ENCODE measurements at regions not wholly inside any gene's neighbourhood (a gene's known extent, or its start where the extent isn't known, plus 50 kb on each side); places are given as distances from the start of the nearest gene placed in this dataset.

- DNase-seq (ENCODE audit: low spot score): peak; percentile 55
These were observed 169.3 kb downstream of the TTLL2 start for GRCh38 chr6:167493976-167494697.

DNA sequence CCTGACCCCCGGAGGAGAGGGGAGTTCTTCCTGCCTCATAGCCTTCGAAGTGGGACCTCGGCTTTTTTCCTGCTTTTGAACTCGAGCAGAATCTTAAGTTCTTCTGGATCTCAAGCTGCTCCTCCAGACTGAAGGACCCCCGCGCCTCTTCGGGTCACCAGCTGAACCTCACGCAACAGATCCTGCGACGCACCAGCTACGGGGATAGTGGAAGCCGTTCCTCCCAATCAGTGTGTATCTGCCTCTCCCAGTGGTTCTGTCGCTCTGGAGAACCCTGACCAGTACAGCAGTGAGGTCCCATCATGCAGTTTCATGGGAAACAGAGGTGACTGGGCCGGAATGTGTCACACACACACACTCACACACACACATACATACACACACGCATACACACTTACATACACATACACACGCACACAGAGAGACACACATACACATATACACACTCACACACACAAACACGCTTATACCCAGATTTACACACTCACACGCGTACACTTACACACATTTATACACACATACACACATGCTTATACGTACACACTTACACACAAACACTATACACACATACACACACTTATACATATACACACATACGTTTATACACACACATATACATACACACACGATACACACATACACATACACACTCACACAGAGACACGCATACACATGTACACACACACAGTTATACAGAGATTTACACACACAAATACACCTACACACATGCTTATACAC lies 170.0 kb downstream of the TTLL2 start:
- no peak for DNase-seq (ENCODE audit: low spot score)

DNA sequence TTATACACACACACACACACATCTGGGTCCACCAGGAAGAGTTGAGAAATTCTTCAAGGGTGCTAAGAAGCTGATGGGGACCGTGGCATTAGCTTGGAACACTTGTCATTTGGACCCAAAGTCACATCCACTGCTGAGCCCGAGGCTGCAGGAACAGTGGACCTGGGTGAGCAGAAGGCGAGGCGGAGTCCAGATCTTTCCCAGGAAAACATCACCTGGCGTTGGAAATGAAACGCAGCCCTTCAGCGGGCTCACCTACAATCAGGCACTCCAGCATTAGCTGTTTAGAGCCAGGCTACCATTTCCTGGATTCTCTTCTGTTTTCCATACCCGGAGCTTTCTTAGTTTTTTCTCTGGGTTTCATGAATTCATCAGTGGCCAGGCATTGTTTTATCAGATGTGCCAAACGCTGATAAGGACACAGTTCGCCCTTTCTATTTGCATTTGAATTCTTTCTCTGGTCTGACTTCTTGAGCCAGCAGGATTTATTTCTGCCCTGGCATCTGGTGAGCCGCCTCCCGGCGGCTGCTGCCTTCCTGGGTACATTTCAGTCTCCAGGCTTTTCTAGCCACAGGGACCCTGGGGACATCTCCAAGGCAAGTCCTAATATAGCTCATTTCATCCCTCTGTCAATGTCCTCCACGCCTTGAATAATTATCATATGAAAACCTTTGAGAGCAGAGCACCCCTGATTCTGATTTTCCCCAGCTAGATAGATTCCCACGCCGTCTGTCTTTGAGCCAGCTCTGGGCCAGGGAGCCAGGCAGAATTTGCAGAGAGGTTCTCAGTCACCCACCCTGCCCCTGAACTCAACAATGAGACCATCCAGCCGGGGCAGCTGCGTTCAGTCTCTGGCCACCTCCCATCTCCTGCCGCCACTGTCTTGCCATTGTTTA lies 170.9 kb downstream of the TTLL2 start:
- no peak for DNase-seq (ENCODE audit: low spot score)

DNA sequence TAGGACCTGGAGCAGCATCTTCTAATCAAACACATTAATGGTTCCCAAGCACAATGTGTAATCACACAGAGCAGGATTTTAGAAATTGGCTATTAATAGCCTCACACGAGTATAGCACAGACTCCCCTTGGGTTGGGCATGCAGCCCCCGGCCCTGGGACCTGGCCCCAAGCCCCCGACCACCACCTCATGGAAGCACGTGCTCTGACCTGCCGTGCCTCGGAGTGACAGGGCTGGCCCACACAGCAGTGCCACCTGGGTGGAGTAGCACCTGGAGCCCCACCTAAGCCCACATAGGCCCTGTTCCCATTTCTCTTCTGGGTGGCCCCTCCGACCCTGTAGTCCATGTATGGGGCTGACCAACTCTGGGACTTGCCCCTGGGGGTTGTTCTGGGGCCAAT lies 171.8 kb downstream of the TTLL2 start:
- DNase-seq (ENCODE audit: low spot score): no peak

GRCh38 chr6:167497428-167498056 lies 172.7 kb downstream of the TTLL2 start:
- DNase-seq (ENCODE audit: low spot score): no peak

DNA sequence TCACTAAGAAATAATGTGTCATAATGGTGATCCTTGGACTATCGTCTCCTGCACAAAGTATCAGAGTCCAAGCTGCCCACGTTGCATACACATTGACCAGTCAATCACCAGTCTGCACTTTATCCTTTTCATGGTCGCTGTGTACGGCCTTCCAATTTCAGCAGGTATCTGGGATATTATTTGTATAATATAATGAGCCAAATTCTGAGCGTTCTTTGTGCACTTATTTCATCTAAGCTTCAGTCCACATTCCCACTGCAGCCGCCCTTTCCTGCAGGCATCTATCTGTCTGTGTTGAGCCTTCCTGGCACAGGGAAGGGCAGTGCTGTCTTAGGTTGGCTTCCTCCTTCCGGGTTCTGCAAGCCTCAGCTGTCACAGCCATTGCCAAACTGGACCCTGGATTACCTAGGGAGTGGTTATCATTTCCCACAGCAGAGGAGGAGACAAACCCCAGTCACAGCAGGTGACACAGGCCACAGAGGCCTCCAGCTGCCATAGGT lies 174.3 kb downstream of the TTLL2 start:
- DNase-seq (ENCODE audit: low spot score): peak; percentile 58

GRCh38 chr6:167500961-167501360 lies 176.1 kb downstream of the TTLL2 start:
- DNase-seq (ENCODE audit: low spot score): no peak

DNA sequence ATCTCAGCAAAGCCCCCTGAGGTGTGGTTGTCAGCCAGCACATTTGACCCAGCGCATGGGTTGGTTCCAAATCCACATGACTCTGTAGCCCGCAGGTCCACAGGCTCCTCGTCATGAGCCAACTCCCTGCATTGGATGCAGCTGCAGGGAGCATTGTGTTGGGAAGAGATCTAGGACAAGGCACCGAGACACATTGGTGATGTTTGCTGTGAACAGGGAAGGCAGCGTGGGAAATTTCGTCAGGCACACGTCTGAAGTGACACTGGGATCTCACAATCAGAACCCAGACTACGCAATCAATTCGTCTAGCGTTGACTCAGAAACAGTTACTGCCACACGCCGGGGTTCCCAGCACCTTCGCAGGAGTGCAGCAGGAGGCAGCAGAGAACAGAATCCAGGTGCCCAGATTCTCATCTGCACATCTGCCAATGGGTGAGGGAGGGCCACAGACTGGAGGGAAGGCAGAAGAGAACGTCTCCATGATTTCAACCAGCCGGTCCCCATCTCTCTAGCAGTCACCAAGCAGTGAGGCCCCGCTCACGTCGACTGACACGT lies 177.0 kb downstream of the TTLL2 start:
- peak; percentile 69 for DNase-seq (ENCODE audit: low spot score)

GRCh38 chr6:167502471-167502870 lies 177.6 kb downstream of the TTLL2 start:
- no peak for DNase-seq (ENCODE audit: low spot score)

DNA sequence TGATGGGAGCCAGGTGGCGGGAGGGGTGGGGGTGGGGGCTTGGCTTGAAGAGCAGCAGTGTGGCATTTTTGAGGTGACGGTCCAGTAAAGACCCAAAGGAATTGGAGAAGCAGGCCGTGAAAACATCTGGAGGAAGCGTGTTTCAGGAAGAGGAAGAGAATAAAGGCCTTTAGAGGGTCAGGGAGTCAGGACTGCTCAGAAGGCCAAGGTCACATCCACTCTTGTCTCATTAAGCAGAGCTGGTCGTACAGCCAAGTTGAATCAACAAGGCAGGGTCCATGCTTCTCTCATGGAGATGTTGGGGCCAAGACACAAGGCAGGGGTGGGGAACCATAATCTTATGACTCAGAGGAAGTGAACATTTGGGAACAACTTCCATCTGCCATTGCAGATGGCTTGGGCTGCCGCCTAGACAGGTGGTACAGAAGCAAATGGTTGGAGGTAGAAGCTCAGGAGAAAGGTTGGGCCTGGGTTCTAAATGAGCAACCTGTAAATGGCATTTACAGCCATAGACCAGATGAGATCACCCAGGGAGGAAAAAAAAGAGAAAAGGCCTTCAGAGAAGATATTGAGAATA lies 179.6 kb downstream of the TTLL2 start:
- DNase-seq (ENCODE audit: low spot score): no peak

DNA sequence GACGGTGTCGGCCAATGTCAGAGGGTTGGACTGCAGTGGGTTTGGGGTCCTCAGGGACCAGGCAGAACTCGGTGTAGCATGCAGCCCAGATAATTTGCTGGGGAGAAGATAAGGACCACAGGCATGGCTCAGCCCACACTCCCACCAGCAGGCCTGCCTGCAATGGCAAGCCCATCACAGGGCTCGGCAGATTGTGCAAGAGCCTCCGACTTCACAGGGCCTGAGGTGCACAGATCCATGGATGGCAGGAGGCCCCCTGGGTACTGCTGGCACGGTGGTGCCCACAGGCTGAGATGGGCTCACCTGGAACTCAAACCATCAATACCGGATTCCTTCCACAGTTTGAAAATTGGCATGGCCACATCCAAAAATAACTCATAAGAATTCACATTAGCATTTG lies 180.3 kb downstream of the TTLL2 start:
- no peak for DNase-seq (ENCODE audit: low spot score)

GRCh38 chr6:167505782-167506181 lies 180.9 kb downstream of the TTLL2 start:
- DNase-seq (ENCODE audit: low spot score): no peak

- DNase-seq (ENCODE audit: low spot score): peak; percentile 54
These were observed 181.8 kb downstream of the TTLL2 start for GRCh38 chr6:167506443-167507301.

DNA sequence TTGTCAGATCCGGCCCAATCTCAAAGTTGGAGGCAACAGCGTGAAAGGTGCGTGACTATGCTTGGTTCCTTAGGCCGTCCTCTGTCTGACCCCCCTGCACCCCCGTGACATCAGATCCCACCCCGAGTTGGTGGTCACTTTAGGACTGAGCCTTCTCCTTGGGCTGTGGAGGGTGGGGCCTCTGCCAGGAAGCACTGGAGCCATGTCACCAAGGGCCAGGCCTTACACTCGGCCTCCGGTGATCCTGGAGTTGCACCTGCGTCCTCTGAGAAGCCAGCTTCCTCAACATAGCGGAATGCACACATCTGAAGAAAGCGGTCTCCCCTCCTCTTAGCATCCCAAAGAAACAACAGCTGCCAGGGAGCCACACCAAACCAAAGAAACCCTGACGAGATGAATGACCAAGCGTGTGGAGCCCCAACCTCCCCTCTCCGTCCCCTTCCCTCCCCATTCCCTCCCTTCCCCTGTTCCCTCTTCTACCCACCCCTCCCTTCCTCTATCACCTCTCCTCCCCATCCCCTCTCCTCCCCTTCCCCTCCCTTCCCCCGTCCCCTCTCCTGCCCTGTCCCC lies 182.6 kb downstream of the TTLL2 start:
- DNase-seq (ENCODE audit: low spot score): no peak

GRCh38 chr6:167508919-167509852 lies 184.3 kb downstream of the TTLL2 start:
- no peak for DNase-seq (ENCODE audit: low spot score)

- no peak for DNase-seq (ENCODE audit: low spot score)
These were observed 185.0 kb downstream of the TTLL2 start for GRCh38 chr6:167509853-167510220.

DNA sequence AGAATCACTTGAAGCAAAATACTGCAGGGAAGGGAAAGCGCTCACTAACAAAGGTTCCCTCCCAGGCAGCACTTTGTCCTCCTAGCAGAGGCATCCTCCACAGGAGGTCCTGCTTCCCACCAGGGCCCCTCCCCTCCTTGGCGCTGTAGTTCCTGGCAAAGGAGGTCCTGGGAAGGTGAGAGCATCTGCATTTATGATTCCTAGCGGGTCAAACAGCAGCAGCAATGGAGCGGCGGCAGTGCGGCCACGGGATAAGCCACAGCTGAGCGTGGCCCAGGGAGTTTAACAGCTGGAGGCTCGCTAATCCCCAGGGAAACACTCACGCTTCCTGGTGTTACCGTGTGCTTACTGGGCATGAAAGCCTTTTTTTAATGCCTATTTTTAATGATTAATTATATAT lies 185.8 kb downstream of the TTLL2 start:
- DNase-seq (ENCODE audit: low spot score): no peak

DNA sequence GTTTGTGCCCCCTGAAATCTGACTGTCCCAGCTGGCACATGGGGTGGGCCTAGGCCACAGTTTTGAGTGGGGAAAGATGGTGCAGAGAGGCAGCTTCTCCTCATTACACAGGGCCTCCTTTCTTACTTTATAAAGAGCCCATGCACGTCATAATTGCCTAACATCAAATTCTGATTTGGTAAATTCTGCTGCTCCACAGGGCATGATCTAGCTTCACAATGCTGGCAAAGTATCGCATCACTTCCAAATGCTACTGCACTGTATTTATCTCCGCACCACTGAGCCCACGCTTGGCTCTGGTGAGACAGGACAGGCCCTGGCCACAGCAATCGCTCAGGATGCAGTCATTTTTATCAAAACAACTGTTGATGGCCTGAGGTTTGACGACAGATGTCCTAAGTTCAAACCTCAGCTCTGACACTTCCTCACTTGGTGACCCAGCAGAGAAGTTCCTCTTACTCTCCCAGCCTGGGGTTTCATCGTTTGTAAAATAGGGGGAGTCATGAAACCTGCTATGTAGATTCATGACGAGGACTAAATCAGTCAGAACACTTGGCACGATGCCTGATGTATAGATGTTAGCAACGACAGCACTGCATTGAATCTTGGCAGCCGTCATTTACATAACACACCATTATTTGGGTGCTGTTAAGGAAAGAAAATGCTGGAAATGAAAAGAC lies 187.9 kb downstream of the TTLL2 start:
- DNase-seq (ENCODE audit: low spot score): no peak
